NCI-H1930 (cell line): ENCODE measurements at regions not wholly inside any gene's neighbourhood (a gene's known extent, or its start where the extent isn't known, plus 50 kb on each side); places are given as distances from the start of the nearest gene placed in this dataset.

Source experiments
- DNase-seq, 2 experiments: peaks; one replicate each; lab custom pipeline; 2025; lab: John Stamatoyannopoulos, UW

- no peak for DNase-seq
Observed at GRCh38 chr1:5379176-5379759, 613.0 kb downstream of the NPHP4 start.

GRCh38 chr1:5376538-5377247 lies 615.5 kb downstream of the NPHP4 start:
- DNase-seq = no peak

GRCh38 chr1:5375481-5375880 lies 616.7 kb downstream of the NPHP4 start:
- no peak for DNase-seq

- no peak for DNase-seq
Observed at GRCh38 chr1:5374192-5374591, 618.0 kb downstream of the NPHP4 start.

GRCh38 chr1:5373281-5373680 lies 618.9 kb downstream of the NPHP4 start:
- DNase-seq = no peak

- no peak for DNase-seq
Observed at GRCh38 chr1:5371270-5371669, 621.0 kb downstream of the NPHP4 start.

- DNase-seq = no peak
Observed at GRCh38 chr1:5370311-5370710, 621.9 kb downstream of the NPHP4 start.

GRCh38 chr1:5369223-5369622 lies 623.0 kb downstream of the NPHP4 start:
- no peak for DNase-seq

GRCh38 chr1:5368201-5368600 lies 624.0 kb downstream of the NPHP4 start:
- DNase-seq = no peak

- no peak for DNase-seq
Observed at GRCh38 chr1:5367306-5367705, 624.9 kb downstream of the NPHP4 start.

- DNase-seq = no peak
Observed at GRCh38 chr1:5365751-5366150, 626.5 kb downstream of the NPHP4 start.

GRCh38 chr1:5364591-5364990 lies 627.6 kb downstream of the NPHP4 start:
- DNase-seq = no peak

GRCh38 chr1:5354681-5355080 lies 637.5 kb downstream of the NPHP4 start:
- no peak for DNase-seq

- no peak for DNase-seq
Observed at GRCh38 chr1:5351366-5351765, 640.9 kb downstream of the NPHP4 start.

GRCh38 chr1:5349526-5349925 lies 642.7 kb downstream of the NPHP4 start:
- no peak for DNase-seq

- DNase-seq = no peak
Observed at GRCh38 chr1:5348732-5349465, 643.3 kb downstream of the NPHP4 start.

GRCh38 chr1:5347726-5348125 lies 644.5 kb downstream of the NPHP4 start:
- no peak for DNase-seq

GRCh38 chr1:5345556-5345955 lies 646.7 kb downstream of the NPHP4 start:
- no peak for DNase-seq

GRCh38 chr1:5343256-5344020 lies 648.8 kb downstream of the NPHP4 start:
- no peak for DNase-seq

GRCh38 chr1:5342830-5343229 lies 649.4 kb downstream of the NPHP4 start:
- no peak for DNase-seq

- no peak for DNase-seq
Observed at GRCh38 chr1:5342172-5342571, 650.1 kb downstream of the NPHP4 start.

GRCh38 chr1:5341471-5341870 lies 650.8 kb downstream of the NPHP4 start:
- no peak for DNase-seq
